Kidney tubule cell (primary cell): ENCODE measurements at regions not wholly inside any gene's neighbourhood (a gene's known extent, or its start where the extent isn't known, plus 50 kb on each side); places are given as distances from the start of the nearest gene placed in this dataset.
"Not testable (repeated sequence)": the region's sequence is repeated elsewhere in the genome, so short reads cannot be mapped to it uniquely, and the experiment has no call there.

Source experiments
- DNase-seq: peaks from one replicate; pipeline ENCODE4 v3.0.0-alpha.2; 2018; ENCODE audit warnings: low spot score

DNA sequence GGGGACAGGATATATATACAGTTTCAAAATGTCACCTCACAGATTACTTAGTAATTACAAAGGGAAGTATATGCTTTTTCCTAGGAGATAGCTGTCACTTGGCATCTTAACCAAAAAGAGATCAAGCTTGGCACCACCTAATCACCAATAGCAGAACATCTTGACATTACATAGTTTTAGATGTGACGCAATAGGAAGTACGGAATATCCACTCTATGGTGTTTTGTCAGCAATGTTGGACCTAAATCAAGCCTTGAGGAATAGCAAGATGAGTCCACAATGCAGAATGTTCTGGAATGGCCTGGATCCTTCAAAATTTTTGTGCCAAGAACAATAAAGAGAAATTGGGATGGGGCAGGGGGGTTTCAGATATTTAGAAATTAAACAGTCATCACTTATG, 1488.2 kb downstream of the FSTL5 start:
- no peak for DNase-seq

DNA sequence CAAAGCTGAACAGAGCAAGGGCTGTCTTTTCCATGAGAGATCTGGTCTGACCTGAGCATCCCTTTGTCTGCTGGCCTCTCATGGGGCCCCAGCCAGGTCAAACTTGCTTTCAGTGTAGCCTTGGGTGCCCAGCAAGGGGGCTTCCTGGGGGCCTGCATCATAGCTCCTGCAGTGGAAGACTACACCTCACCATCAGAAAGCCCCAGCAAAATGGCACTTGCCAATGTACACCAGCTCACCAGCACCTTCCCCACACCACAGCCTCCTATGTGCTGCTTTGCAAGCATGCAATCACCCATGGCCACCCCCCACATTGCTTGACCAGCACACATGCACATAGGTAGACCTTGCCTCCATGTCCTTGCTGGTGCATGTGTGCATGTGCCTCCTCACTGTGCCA, 1478.1 kb downstream of the FSTL5 start:
- no peak for DNase-seq

DNA sequence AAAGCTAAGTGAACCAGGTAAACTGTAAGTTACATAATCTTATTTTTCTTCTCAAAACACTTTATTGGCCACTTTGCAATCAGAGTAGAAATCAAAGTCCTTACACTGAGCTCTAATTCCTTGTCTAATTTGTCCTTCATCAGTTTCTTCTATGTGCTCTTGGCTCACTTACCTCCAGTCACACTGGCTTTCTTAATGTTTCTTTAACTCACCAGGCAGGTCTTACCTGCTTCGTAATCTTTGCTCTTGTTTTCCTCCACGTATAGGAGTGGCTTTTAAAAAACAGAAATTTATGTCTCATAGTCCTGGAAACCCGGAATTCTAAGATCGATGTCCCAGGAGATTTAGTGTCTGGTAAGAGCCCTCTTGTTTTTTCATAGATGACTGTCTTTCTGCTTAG, 1462.1 kb downstream of the FSTL5 start:
- DNase-seq, result no peak

DNA sequence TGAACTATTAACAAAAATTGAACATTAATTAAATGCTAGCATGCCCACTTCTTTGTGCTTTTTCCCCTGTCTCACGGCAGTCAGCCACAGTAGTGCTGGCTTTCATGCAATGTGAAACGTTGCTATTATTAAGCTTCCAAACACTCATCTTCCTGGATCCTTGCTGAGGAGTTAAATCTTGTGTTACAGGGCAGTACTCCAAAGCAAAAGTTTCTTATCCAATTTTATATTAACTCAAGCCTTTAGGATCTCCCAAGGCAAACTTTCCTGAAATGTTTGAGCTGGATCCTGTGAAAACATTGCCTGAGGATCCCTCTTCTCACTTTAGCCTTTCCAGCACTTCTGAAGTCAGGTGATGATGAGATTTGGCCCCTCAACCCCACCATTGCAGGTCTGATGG, 1454.8 kb downstream of the FSTL5 start:
- DNase-seq, result no peak

DNA sequence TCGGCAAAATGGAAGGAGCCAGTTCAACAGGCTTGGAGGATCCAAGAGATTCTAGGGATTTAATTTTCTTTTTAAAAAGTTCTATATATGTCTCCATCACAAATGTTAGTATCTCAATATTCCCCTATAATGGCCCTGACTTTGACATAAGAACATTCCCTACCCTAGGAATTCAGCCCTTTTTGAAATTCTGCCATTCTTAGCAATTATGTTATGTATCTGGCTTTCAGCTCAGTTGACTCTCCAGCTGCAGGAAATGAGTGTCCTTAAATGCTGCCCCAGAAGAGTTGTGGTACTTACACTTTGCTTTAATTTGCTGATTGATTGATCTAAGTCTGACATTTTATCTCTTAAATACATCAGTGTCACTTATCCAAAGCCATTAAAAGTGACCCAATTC, 1454.3 kb downstream of the FSTL5 start:
- no peak for DNase-seq

DNA sequence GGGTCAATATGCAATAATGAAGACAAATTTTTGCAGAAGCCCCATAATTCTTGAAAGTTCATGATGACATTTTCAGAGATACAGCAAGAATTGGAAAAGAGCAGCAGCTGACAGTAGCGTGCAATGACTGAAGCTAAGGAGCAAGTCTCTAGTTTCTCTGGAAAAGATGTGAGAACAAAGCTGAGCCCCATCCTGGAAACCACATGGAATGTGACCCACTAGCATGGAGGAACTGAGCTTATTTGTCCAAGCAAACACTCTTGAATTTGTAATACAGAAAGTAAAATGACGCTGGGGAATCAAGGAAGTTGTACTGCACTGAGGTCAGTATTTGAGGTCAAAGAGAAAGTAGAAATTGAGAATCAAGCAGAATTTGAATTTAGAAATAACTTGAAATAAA, 1447.2 kb downstream of the FSTL5 start:
- no peak for DNase-seq

DNA sequence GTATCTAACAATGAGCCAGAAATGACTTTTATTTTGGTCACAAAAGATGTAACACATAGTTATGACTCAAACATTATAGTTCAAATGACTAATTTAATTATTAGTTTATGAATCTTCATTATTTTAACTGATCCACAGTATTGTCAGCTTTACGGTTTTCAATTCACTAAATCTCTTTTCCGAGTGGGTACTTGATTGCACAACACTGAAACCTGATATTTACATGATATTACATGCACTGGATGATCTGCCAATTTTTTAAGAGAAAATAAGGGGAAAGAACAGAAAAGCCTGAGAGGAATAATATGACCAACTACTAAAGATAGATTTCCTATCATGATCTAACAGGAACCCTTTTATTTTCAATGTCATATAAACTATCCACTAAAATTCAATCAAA, 1446.0 kb downstream of the FSTL5 start:
- DNase-seq, result no peak

DNA sequence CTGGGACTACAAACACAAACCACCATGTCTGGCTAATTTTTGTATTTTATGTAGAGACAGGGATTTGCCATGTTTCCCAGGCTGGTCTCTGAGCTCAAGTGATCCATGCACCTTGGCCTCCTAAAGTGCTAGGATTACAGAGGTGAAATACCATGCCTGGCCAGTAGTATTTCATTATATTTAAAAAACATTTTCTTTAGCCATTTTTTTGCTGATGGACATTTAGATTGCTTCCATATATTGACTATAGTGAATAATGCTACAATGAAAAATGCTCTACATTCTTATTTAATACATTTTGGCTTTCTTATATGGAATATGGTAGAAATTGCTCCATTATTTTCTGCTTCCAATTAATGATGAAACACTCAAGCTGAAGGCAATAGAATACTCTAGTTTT, 1439.7 kb downstream of the FSTL5 start:
- no peak for DNase-seq

DNA sequence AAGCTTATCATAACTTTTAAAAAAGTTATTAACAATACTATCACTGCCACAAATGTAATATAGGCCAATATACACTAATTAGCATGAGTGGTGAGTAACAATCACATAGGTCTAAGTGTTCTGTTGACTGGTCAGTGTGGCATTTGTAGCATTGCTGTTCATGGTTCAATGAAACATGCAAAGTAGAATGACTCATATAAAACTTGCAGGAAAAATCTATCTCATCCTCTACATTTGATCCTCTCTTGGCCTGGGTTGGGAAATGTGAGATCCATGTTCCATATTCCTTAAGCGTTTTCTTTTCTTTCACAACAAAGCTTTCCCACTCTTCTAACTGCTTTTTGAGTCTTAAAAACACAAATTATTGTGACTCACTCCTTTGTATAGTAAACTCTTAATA, 1418.7 kb downstream of the FSTL5 start:
- peak; percentile 77 for DNase-seq

DNA sequence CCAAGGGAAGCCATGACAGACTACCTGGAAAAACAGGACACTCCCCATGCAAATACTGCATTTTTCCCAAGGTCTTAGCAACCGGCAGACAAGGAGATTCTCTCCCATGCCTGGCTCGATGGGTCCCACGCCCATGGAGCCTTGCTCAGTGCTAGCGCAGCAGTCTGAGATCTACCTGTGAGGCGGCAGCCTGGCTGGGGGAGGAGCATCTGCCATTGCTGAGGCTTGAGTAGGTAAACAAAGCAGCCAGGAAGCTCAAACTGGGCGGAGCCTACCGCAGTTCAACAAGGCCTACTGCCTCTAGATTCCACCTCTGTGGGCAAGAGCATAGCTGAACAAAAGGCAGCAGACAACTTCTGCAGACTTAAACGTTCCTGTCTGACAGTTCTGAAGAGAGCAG, 1417.2 kb downstream of the FSTL5 start:
- DNase-seq, result not testable (repeated sequence)

DNA sequence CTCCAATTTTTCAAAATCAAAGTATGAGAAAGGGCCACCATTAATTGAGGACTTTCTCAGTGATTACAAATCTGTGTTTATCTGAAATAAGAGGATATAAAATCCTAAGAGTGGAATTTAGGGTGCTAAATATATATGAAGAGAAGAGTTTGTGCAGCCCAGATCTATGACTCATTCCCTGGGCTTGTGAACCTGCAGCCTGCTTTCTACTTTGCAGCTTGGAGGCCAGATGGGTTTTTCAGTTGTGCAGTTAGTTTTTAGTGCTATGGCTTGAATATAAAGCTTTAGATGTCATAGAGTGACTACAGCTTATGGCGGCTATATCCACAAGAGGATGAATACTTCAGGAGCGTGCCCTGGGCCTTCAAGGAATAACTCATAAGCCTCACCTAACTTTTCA, 1391.1 kb downstream of the FSTL5 start:
- DNase-seq, result peak; percentile 6

DNA sequence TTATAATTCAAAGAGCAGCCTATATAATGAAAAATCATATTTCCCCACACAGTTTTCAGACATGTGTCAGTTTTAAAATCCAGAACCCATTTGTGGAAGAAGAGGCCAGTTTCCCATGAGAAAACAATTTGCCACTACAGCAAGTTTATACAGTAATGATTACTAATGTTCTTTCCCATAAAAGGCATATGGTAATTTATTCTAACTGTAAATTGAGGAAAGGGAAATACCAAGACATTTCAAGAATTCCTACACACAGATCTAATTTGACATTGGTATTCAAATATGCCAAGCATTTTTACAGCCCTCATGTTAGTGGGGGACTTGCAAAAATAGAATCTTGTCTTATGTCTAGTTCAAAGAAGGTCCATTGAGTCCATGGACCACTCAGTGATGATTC, 1368.6 kb downstream of the FSTL5 start:
- no peak for DNase-seq

DNA sequence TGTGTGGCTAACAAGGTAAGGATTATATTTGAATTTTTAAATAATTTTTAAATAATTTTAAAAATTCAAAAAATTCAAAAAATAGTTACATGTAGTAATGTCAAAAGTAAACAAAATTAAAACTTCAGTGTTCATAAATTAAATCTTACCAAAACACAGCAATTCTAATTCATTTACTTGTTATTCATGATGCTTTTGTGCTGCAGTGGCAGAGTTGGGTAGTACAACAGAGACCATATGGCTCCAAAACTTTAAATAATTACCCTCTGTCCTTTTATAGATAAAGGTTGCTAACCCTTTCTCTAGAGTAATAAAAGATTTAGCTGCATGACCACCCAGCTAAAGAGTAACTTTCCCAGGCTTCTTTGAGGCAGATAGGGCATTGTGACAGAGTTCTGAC, 1355.6 kb downstream of the FSTL5 start:
- no peak for DNase-seq

DNA sequence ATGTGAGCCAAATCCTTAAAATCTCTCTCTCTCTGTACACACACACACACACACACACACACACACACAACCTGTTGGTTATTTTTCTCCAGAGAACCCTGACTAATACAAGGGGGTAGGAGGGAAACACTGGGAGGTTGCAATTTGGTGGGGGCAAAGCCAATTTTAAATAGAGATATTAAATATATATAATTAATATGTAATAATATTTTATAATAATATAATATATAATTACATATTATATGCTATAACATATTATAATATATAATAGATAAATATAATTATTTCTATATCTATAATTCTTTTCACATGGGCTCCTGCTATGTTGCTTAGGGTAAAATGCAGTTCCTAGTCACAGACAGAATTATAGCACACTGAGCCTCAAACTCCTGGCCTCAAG, 1354.2 kb downstream of the FSTL5 start:
- DNase-seq, result no peak

DNA sequence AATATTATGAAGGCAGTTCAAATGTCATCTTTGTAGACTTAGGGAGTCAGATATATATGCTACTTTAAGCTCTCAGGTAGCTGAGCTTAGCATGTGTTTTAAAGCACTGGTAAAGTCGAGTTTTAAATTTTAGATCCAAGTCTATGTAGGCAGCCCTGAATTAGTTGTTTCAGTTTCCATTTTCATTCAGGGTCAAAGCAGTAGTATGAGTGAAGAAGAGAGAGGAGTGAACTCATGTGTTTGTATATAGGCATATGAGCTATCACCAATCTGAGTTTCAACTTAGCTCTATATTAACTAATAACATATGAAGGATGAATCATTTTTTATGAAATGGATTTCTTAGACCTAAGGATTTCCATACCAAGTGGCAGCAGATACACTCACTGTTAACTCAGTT, 1353.4 kb downstream of the FSTL5 start:
- no peak for DNase-seq

DNA sequence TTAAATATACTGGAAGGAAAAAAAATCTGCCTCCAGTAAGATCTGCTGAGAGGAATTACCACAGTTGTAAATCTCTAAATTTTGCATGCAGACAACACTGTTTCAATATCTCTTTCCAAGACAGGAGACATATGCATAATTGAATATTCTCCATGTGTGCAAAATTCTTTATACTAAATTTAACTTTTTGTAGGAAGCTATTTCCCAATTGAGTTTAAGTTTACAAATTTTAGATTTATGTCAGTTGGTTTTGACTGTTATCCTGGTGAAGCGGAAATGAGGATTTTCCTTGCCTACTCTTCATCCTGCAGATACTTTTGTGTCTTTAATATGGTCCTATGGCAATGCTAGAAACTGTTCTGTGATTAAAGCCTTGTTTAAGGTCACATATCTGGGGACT, 1352.9 kb downstream of the FSTL5 start:
- DNase-seq, result no peak

DNA sequence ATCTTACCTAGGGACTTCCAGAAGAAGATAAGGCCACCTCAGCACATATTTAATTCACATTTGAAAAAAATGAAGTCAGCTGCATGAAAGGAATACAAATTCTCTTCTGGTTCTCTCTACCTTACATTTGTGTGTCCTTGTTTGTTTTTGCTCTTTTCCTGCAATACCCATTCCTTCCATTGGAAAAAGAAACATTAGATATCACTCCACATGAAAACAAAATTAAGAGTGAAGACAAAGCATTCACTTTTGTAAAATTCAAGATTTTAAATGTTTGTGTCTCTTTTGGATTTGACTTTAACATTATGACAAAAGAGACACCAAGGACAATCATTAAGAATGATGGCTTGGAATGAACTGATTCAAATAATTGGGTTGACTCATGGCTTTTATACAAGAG, 1351.8 kb downstream of the FSTL5 start:
- DNase-seq, result no peak

DNA sequence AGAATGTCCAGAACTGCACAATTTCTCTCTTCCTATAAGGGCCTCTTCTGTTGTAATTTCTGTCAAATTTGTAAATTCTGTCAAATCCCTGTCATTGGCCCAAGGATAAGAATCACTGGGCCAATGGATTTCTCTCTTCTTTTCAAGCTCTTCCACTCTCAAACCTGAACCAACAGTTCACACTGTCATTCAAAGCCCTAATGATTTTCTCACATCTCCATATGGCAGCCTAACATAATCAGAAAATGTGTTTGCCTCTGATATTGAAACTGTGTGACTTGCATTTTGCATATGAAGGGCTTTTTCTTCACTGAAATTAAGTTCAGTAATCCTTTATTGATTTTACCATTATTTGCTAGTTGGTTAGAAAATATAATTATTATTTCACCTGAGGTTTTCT, 1349.1 kb downstream of the FSTL5 start:
- no peak for DNase-seq

DNA sequence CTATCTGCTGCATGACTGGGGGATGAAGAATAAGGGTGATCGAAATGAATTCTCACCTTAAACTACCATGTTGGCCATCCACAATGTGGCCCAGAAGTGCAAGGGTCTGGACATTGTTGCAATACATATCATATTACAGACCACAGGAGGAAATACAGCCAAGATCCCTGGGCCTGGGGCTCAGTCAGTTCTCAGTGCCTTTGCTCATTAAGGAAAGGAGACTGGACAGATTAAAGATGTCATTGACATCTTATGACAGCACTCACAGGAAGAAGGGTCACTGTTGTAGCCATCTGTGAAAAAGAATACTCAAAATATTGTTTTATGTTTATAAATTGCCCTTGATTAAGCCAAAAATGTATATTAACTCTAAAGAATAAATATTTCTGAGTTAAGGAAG, 1345.2 kb downstream of the FSTL5 start:
- DNase-seq, result no peak

DNA sequence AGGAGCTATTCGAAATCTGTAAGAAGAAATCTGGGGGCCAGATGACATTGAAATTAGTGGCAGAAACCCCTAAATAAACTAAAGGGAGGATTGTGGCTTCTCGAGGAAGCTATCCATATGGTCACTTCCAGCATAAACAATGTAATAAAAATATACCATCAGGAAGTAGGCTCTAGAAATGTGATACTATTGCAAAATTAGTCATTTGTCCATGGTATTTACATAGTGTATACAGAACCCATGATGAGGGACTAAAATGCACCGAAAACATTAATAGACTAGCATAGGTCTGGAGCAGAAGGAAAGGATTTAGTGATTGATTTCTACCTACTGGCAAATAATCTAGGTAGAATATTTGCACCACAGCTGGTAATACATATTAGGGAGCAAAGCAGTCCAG, 1344.0 kb downstream of the FSTL5 start:
- DNase-seq, result no peak

DNA sequence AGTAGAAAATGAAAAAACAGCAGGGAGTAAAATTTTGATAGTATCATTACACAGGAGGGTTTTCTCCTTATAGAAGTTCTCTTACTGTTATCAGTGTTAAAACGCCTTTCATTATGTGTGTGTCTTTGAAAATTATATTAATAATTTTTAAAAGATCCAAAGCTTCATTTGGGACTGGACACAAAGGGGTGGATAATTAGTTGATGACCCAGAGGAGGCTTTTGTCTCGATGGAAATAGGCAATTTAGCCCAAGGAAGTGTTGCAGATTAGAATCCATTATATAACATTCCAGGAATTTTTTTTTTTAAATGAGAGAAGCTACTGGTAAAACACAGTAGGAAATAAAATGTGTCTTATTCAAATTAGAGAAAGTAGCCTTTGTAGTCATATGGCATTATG, 1339.3 kb downstream of the FSTL5 start:
- DNase-seq, result no peak

DNA sequence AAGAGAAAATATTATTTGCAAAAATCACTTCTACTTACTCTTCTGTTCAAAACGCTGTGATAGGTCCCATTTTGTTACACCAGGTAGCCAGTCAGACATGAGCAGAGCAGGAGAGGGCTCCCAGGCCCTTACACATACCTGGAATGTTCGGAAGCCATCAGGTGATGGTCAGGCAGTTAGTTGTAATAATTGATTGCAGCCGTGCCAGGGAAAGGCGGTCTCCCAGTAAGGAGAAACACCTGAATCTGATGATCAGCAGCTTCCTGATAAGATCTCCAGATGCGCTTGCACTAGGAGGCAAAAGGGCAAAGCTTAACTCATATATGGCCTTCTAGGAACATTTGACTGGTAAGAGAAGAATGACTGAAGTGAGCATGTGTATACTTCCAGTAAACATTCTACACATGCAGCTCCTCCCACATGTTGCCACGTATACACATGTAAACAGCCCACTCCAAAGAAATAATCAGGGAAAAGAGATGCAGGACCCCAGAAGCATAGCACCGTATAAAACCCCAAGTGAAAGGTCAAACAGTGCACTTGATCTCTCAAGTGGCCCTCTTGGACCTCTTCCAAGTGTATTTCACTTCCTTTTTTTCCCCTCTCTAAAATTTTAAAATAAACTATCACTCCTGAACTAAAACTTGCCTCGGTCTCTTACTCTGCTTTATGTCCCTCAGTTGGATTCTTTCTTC, 1338.0 kb downstream of the FSTL5 start:
- no peak for DNase-seq

DNA sequence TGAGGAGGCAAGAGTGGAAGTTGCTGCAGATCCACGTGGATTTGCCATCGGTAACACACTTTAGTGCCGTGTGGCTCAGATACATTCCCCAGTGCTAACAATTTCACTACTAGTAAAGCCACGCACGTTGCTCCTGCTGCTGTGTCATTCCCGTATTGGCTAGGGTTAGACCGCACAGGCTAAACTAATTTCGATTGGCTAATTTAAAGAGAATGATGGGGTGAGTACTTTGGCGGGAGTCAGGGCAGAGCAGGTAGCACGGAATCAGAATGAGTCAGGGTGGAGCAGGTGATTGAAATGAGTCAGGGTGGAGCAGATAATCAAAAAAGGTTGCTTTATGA, 1337.5 kb downstream of the FSTL5 start:
- DNase-seq, result no peak

DNA sequence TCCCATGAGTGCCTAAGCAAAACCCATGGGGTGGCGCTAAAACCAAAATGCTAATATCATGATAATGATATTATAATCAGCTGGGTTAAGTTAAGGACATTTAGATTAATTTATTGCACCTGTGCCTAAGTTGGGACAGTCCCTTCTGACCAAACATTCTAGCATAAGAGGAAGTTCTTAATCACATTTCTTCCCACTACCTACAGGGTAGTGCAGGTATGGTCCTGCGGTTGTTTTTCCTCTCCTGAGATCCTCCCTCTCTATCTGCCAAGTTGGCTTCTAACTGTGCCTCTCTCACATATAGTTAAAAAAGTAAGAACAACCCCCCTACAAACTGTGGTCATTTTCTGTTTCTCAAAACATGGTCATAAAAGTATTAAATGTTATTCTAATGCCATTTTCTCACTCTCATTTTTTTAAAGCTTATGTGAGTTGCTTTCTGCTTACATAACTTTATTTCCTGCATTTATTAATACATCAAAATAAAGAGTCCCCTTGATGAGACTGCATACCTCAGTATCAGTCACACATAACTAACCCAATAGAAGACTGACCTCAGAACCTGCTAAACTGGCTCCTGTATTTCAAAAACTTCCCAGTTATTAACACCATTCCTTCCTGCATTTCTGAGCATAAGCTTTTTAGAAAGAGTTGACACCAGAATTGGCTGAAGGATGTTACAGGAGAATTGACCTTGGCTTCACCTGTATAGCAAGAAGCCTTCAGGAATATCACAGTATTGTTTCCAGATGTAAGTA, 1332.5 kb downstream of the FSTL5 start:
- DNase-seq, result peak; percentile 73
